Stimulated activated naive CD8-positive, alpha-beta T cell treated with anti-CD3 and anti-CD28 coated beads, Interleukin-15, Interleukin-2, amounts not matched to agents 100 ng/mL and 50 ng/mL, for 24 hours (primary cell): ENCODE measurements at regions not wholly inside any gene's neighbourhood (a gene's known extent, or its start where the extent isn't known, plus 50 kb on each side); places are given as distances from the start of the nearest gene placed in this dataset.
"Not testable (repeated sequence)": the region's sequence is repeated elsewhere in the genome, so short reads cannot be mapped to it uniquely, and the experiment has no call there.

Experiments
- H3K27ac Mint-ChIP-seq: one replicate; pipeline ENCODE4 v1.8.0; 2021; ENCODE audit warnings: mild to moderate bottlenecking, mixed read lengths
- H3K27me3 Mint-ChIP-seq: one replicate; pipeline ENCODE4 v1.8.0; 2021; ENCODE audit warnings: mixed read lengths
- H3K36me3 Mint-ChIP-seq: one replicate; pipeline ENCODE4 v1.8.0; 2021; ENCODE audit warnings: low read depth, mixed read lengths
- H3K4me1 Mint-ChIP-seq: one replicate; pipeline ENCODE4 v1.8.0; 2021; ENCODE audit warnings: low read depth, mixed read lengths
- H3K4me3 Mint-ChIP-seq: one replicate; pipeline ENCODE4 v1.8.0; 2021; ENCODE audit warnings: mild to moderate bottlenecking, mixed read lengths
- H3K9me3 Mint-ChIP-seq: one replicate; pipeline ENCODE4 v1.8.0; 2021; ENCODE audit warnings: mixed read lengths

DNA sequence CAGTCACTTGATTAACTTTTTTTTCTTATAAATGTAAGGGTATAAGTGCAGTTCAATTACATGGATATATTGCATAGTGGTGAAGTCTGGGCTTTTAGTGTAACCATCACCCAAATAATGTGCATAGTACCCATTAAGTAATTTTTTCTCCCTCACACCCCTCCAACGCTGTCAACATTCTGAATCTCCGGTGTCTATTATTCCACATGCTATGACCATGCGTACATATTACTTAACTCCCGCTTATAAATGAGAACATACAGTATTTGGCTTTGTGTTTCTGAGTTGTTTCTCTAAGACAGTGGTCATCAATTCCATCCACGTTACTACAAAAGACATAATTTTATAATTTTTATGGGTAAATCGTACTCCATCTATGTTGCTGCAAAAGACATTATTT is 1191.1 kb downstream of the NCAM2 start:
- H3K27ac Mint-ChIP-seq: no peak overlapping the region
- no peaks in the 10 kb centered on the region for H3K4me1 Mint-ChIP-seq
- H3K9me3 Mint-ChIP-seq: peaks cover 10% of the 10 kb centered on the region
- H3K36me3 Mint-ChIP-seq: no peaks in the 10 kb centered on the region
- H3K4me3 Mint-ChIP-seq: no peak overlapping the region
- no peaks in the 10 kb centered on the region for H3K27me3 Mint-ChIP-seq

DNA sequence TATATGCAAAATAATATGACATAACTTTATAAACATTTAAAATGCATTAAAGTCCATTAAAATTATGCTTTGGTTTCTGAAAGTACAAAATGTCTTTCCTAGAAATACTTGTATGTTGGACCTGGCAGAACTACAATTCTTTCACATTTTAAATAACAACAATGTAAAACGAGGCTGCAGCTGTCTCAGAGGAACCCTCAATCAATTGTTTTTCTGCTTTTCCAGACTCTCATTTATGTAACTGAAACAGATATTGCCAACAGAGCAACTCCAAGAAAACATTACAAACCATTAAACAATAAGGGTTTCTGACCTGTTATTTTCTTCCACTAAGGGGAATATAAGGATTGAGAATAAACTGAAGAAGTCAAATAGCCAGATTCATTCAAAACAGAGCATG is 1193.4 kb downstream of the NCAM2 start:
- H3K27ac Mint-ChIP-seq: no peak overlapping the region
- H3K4me1 Mint-ChIP-seq: no peaks in the 10 kb centered on the region
- no peaks in the 10 kb centered on the region for H3K27me3 Mint-ChIP-seq
- H3K9me3 Mint-ChIP-seq: peaks cover 7% of the 10 kb centered on the region
- no peaks in the 10 kb centered on the region for H3K36me3 Mint-ChIP-seq
- no peak overlapping the region for H3K4me3 Mint-ChIP-seq

DNA sequence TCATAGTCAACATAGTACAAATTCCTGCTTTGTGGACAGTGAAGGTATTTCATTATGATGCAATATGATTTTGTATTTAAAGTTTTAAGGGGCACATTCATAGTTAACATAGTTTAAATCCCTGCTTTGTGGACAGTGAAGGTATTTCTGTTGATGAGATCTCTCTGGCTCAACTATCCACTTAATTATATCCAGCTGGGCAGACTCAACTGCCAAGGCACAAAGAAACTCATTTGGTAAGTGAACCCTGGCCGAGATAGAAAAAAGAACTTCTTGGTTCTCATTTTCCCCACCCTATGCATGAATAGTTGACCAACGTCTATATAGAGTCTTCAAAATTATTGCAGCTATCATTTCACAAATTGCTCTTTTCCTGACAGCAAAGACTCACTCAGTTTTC is 1194.6 kb downstream of the NCAM2 start:
- Mint-ChIP-seq H3K9me3 (peaks cover 7% of the 10 kb centered on the region), H3K36me3 (no peaks in the 10 kb centered on the region), H3K27ac (no peak overlapping the region), H3K4me1 (no peaks in the 10 kb centered on the region), H3K4me3 (no peak overlapping the region), H3K27me3 (no peaks in the 10 kb centered on the region)

DNA sequence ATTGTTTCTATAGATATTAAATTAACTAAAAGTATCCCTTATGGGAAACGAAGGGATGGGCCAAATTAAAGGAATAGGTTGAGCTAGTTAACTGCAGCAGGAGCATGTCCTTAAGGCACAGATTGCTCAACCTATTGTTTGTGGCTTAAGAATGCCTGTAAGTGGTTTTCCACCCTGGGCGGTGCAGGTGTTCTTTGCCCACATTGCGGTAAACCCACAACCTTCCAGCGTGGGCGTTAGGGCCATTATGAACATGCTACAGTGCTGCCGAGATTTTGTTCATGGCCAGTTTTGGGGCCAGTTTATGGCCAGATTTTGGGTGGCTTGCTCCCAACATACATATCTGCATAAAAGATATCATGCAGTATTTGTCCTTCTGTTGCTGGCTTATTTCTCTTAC is 1196.8 kb downstream of the NCAM2 start:
- H3K4me1 Mint-ChIP-seq, H3K27me3 Mint-ChIP-seq, H3K9me3 Mint-ChIP-seq, H3K36me3 Mint-ChIP-seq, H3K4me3 Mint-ChIP-seq, H3K27ac Mint-ChIP-seq: not testable (repeated sequence)

DNA sequence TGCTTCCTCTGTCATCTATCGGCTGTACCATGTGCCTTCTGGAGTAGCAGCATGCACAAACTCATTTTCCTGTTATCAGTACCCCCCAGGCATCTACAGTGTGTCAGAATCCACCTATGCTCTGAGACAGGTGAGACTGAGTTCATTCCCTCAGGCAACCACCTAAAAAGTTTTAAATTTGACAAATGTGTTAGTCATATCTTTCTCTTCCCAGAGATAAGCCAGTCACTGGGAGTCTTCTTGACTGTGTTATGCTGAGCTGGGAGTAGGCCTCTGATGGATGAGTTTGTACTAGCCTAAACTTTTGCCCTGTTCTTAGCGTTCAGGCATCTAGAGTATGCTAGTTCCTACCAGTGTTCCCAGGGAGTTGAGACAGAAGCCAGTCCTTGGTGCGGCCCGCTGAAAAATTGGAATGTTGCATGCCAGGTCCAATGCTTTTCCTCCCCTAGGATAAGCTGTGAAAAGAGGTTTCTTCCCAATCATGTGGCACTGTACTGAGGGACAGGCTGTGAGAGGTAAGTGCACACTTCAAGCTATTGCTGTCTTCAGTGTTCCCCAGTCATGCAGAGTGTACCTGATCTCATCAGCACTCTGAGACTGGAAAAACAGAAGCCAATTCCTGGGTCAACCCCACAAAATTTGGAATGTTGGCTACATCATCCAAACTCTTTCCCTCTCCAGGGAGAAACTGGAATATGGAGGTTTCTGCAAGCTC is 1202.3 kb downstream of the NCAM2 start:
- H3K4me3 Mint-ChIP-seq: no peak overlapping the region
- no peak overlapping the region for H3K27ac Mint-ChIP-seq
- no peaks in the 10 kb centered on the region for H3K4me1 Mint-ChIP-seq
- H3K27me3 Mint-ChIP-seq: no peaks in the 10 kb centered on the region
- H3K9me3 Mint-ChIP-seq: peaks cover 3% of the 10 kb centered on the region
- no peaks in the 10 kb centered on the region for H3K36me3 Mint-ChIP-seq

DNA sequence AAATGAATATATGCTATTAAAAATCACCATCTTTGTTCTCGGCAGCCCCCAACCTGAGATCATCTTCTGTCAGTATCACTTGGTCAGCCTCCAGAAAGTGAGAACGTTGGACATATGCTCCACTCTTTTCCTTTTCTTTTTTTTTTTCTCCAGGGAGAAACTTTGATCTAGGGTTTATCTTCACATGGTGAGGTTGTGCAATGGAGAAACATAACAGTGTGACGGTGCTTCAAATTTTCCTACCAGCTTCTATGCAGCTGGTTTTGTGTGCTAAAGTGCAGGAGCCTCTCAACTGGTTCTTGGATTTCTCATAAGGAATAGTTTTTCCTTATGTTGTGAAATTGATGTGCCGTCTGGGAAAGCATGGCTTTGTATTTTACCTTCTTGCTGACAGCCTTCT is 1202.9 kb downstream of the NCAM2 start:
- no peaks in the 10 kb centered on the region for H3K27me3 Mint-ChIP-seq
- H3K9me3 Mint-ChIP-seq: peaks cover 3% of the 10 kb centered on the region
- H3K4me3 Mint-ChIP-seq: no peak overlapping the region
- H3K36me3 Mint-ChIP-seq: no peaks in the 10 kb centered on the region
- H3K4me1 Mint-ChIP-seq: no peaks in the 10 kb centered on the region
- no peak overlapping the region for H3K27ac Mint-ChIP-seq

DNA sequence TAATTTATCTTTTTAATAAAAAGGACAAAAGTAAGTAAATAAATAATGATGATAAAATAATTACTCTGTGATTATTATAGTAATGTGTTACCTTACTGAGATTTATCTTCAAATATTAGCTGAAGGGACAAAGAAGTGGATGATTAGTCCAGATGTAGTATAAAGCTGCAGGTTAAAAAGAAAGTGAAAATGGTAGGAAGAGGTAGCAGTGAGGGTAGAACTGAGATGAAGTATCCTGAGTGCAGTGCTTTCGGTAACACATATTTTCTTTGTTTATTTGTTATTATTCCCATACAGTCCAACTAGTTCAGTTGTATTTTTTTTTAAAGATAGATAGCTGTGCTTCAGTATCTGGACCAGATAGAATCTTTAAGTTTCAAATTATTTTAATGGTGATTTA is 1203.5 kb downstream of the NCAM2 start:
- no peak overlapping the region for H3K27ac Mint-ChIP-seq
- H3K9me3 Mint-ChIP-seq: peaks cover 3% of the 10 kb centered on the region

DNA sequence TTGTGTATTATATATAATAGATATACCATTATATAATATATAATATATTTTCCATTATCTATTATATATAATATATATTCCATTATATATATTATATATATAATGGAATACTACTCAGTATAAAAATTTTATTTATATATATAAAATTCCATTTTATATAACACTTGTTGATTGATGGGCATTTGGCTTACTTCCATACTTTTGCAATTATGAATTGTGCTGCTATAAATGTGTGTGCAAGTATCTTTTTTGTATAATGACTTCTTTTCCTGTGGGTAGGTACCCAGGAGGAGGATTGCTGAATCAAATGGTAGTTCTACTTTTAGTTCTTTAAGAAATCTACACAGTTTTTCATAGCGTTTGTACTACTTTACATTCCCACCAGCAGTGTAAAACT is 1211.1 kb downstream of the NCAM2 start:
- Mint-ChIP-seq H3K9me3 (peaks cover 3% of the 10 kb centered on the region), H3K27me3 (no peaks in the 10 kb centered on the region), H3K36me3 (no peaks in the 10 kb centered on the region), H3K4me3 (no peak overlapping the region), H3K4me1 (no peaks in the 10 kb centered on the region), H3K27ac (no peak overlapping the region)

More for the DNA sequence above, 1203.5 kb downstream of the NCAM2 start:
- H3K4me3 Mint-ChIP-seq: no peak overlapping the region
- H3K36me3 Mint-ChIP-seq: no peaks in the 10 kb centered on the region
- H3K27me3 Mint-ChIP-seq: no peaks in the 10 kb centered on the region
- no peaks in the 10 kb centered on the region for H3K4me1 Mint-ChIP-seq

DNA sequence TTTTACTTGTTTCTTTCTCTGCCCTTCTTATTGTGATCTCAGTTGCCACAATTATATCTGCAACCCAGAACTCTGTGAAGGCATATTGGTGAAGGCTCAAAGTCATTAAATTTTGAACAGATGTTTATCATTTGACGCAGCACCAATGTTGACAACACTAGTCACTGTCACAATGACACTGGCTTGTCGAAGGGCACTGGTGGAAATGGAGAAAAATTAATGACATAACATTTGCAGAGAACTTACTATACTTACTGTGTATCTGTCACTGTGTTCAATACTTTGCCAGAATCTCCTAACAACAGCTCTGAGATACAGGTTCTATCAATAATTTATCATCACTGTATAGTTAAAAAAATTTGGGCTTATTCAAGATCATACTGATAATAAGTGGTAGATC is 1213.7 kb downstream of the NCAM2 start:
- Mint-ChIP-seq H3K4me1 (no peaks in the 10 kb centered on the region), H3K27me3 (no peaks in the 10 kb centered on the region), H3K27ac (no peak overlapping the region), H3K36me3 (no peaks in the 10 kb centered on the region), H3K9me3 (peaks cover 3% of the 10 kb centered on the region), H3K4me3 (no peak overlapping the region)

DNA sequence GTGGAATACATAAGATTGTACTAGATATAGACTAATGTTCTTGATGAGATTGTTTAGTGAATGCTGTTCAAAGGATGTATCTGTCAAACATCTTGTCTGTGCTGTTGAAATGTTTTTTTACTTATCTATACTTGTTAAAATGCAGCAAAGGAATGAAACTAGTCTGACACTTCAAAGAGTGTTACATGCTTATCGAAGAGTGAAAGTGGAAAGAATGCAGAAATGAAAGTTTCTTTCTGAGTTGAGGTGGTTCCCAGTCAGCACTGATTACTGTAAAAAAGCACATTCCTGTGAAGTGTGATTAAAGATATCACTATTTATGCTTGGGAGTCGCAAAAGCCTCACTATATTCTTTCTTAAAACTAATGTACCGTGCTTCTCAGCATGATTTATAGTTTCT is 1225.2 kb downstream of the NCAM2 start:
- Mint-ChIP-seq H3K27me3 (no peaks in the 10 kb centered on the region), H3K27ac (no peak overlapping the region), H3K4me3 (no peak overlapping the region), H3K36me3 (no peaks in the 10 kb centered on the region), H3K9me3 (no peaks in the 10 kb centered on the region), H3K4me1 (peaks cover 5% of the 10 kb centered on the region)

DNA sequence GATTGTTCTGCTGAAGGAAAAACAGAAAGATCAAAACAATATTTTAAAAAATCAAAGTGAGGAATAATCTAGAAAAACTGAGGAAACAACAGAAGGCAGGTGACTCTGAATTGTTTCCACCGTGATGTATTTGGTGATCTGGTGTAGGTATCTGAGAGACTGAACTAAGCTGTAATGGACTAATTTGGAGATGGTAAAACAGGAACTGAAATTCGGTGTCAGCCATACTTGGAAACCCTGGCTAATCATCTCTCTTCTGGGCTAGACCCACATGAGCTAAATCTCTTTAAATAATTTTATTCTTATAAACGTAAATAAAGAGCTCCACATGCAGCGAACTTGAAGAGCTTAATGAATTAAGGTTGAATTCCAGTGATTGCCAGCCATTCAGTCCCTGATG is 1226.1 kb downstream of the NCAM2 start:
- Mint-ChIP-seq H3K27me3 (no peaks in the 10 kb centered on the region), H3K4me3 (no peak overlapping the region), H3K9me3 (no peaks in the 10 kb centered on the region), H3K4me1 (peaks cover 5% of the 10 kb centered on the region), H3K27ac (no peak overlapping the region), H3K36me3 (no peaks in the 10 kb centered on the region)

DNA sequence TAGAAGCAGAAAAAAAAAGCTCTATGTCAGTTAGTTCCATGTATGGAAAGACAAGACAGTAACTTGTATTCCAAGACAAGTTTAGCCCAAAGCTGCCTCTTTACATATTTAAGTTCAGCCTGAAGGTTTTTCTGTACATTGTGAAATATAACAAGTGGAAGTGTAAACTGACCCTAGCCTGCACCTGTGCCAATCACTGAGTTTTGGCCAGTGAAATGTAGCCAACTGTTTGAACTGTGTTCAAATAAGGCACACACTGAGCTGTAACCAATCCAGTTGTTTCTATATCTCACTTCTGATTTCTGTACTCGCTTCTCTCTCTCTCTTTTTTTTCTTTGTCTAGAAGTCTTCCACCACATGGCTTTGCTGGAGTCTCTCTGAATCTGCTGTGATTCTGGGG is 1227.1 kb downstream of the NCAM2 start:
- no peaks in the 10 kb centered on the region for H3K9me3 Mint-ChIP-seq
- no peaks in the 10 kb centered on the region for H3K36me3 Mint-ChIP-seq
- H3K27ac Mint-ChIP-seq: no peak overlapping the region
- H3K4me1 Mint-ChIP-seq: peaks cover 5% of the 10 kb centered on the region
- H3K27me3 Mint-ChIP-seq: no peaks in the 10 kb centered on the region
- no peak overlapping the region for H3K4me3 Mint-ChIP-seq

DNA sequence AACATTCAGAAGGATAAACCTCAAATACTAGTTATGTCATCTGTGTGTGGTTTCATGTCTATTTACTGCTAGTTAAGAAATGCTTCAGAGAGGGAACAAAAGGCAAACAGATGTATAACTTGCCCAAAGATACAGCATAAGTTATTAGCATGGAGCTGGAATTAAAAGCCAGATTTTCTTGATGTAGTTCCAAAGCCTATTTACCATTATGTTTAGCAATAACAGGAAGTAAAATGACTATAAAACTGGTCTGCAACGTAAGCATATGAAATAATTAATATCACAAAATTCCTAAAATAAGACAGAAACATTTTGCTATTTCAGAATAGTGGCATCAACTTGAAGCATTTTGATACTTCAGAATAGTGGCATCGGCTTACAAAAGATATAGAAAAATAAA is 1232.8 kb downstream of the NCAM2 start:
- Mint-ChIP-seq H3K9me3 (peaks cover 4% of the 10 kb centered on the region), H3K4me3 (no peak overlapping the region), H3K27me3 (no peaks in the 10 kb centered on the region), H3K36me3 (no peaks in the 10 kb centered on the region), H3K4me1 (no peaks in the 10 kb centered on the region), H3K27ac (no peak overlapping the region)

DNA sequence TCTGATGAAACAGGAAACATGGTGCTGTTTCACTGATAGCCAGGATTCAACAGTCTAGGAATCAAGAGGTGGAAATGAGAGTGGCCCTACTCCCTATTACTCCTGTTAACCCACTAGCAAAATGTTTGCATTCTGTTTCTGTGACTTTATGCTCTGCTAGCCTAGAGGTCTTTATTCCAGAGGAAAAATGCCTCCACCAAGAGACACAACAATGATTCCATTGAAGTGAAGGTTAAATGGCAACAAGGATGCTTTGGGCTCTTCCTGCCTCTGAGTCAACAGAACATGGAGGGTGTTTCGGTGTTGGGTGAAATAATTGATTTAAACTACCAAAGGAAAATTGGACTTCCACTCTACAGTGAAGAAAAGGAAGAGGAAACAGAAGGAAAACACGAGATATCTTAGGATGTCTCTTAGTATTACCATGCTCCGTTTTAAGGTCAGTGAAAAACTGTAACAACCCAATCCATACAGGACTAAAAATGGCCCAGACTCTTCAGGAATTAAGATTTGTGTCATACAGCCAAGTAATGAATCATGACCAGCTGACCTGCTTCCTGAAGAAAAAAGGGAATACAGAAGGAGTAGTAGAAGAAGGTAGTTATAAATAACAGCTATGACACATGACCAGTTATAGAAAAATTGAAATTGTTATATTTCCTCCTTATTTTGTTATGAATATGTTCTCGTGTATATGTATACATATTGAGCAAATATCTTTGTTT is 1237.8 kb downstream of the NCAM2 start:
- no peak overlapping the region for H3K27ac Mint-ChIP-seq
- H3K36me3 Mint-ChIP-seq: no peaks in the 10 kb centered on the region
- H3K4me3 Mint-ChIP-seq: no peak overlapping the region
- no peaks in the 10 kb centered on the region for H3K4me1 Mint-ChIP-seq
- H3K9me3 Mint-ChIP-seq: peaks cover 11% of the 10 kb centered on the region
- H3K27me3 Mint-ChIP-seq: no peaks in the 10 kb centered on the region

DNA sequence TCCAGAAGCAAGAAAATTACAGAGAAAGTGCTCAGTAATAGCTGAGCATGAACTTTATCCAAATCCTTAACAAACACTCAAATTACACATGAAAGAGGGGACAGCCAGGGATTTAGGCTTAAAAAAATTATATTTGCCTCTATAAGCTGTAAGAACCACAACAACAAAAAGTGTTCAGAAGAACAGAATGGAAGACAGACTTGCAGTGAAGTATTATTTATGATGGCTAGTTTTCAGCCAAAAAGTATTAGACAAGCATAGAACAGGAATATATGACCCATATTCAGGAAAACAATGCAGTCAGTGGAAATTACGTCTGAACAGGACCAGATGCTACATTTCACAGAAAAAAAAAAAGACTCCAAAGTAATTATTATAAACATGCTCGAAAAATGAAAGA is 1246.3 kb downstream of the NCAM2 start:
- Mint-ChIP-seq H3K27ac (no peak overlapping the region), H3K9me3 (no peaks in the 10 kb centered on the region), H3K4me3 (no peak overlapping the region), H3K4me1 (no peaks in the 10 kb centered on the region), H3K27me3 (no peaks in the 10 kb centered on the region), H3K36me3 (no peaks in the 10 kb centered on the region)

DNA sequence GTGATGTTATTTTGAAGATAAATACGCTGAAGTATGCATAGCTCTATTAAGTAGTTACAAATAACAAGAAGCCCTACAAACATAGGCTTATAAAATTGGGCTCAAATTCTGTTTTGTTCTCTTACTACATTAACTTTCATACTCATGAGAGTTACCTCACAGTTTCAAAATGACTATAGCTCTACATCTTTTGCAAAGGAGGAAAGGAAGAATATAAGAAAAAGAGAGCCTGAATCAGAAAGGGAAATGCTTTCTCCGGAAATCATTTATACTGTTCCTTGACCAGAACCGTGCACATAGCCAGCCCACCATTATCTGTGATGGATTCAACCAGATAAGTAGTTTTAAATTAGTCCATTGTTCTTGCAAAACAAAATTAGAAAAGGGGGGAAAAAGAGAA is 1252.1 kb downstream of the NCAM2 start:
- no peaks in the 10 kb centered on the region for H3K36me3 Mint-ChIP-seq
- no peaks in the 10 kb centered on the region for H3K27me3 Mint-ChIP-seq
- no peak overlapping the region for H3K27ac Mint-ChIP-seq
- H3K4me1 Mint-ChIP-seq: no peaks in the 10 kb centered on the region
- H3K4me3 Mint-ChIP-seq: no peak overlapping the region
- H3K9me3 Mint-ChIP-seq: peaks cover 6% of the 10 kb centered on the region
